Parathyroid adenoma (tissue), 2 donors: ENCODE measurements at regions not wholly inside any gene's neighbourhood (a gene's known extent, or its start where the extent isn't known, plus 50 kb on each side); places are given as distances from the start of the nearest gene placed in this dataset.

Experiments used
- H2AFZ ChIP-seq: fragments of 300-600 bp; sonication (generic); one replicate; pipeline ENCODE4 v1.7.0; 2017; ENCODE audit warnings: antibody characterized with exemption, mild to moderate bottlenecking
- H3K27ac ChIP-seq: fragments of 300-600 bp; sonication (generic); one replicate; pipeline ENCODE4 v1.7.0; 2017
- H3K27me3 ChIP-seq: fragments of 300-600 bp; sonication (generic); one replicate; pipeline ENCODE4 v1.7.0; 2017; ENCODE audit warnings: low read length; ENCODE audit not compliant: control insufficient read depth, insufficient read depth
- H3K36me3 ChIP-seq: fragments of 300-600 bp; sonication (generic); one replicate; pipeline ENCODE4 v1.7.0; 2017; ENCODE audit warnings: low read length; ENCODE audit not compliant: control insufficient read depth, insufficient read depth
- H3K4me1 ChIP-seq: fragments of 300-600 bp; sonication (generic); one replicate; pipeline ENCODE4 v1.7.0; 2017; ENCODE audit warnings: control low read depth
- H3K4me2 ChIP-seq: fragments of 300-600 bp; sonication (generic); one replicate; pipeline ENCODE4 v1.7.0; 2017; ENCODE audit warnings: low read length
- H3K4me3 ChIP-seq: fragments of 300-600 bp; sonication (generic); one replicate; pipeline ENCODE4 v1.7.0; 2017; ENCODE audit warnings: low read depth, low read length
- H3K79me2 ChIP-seq: fragments of 300-600 bp; sonication (generic); one replicate; pipeline ENCODE4 v1.7.0; 2017; ENCODE audit warnings: control low read depth
- H3K9ac ChIP-seq: fragments of 300-600 bp; sonication (generic); one replicate; pipeline ENCODE4 v1.7.0; 2017; ENCODE audit warnings: mild to moderate bottlenecking
- H3K9me3 ChIP-seq: fragments of 300-600 bp; sonication (generic); one replicate; pipeline ENCODE4 v1.7.0; 2017; ENCODE audit warnings: low read length; ENCODE audit not compliant: control insufficient read depth
- TF ChIP-seq, protein P1 (sequence below): fragments of 300-600 bp; sonication (generic); IDR thresholded peaks from one replicate; pipeline ENCODE4 v1.7.0; 2017; ENCODE audit warnings: antibody characterized with exemption, mild to moderate bottlenecking
- donor health status: primary hyperparathyroidism.

DNA sequence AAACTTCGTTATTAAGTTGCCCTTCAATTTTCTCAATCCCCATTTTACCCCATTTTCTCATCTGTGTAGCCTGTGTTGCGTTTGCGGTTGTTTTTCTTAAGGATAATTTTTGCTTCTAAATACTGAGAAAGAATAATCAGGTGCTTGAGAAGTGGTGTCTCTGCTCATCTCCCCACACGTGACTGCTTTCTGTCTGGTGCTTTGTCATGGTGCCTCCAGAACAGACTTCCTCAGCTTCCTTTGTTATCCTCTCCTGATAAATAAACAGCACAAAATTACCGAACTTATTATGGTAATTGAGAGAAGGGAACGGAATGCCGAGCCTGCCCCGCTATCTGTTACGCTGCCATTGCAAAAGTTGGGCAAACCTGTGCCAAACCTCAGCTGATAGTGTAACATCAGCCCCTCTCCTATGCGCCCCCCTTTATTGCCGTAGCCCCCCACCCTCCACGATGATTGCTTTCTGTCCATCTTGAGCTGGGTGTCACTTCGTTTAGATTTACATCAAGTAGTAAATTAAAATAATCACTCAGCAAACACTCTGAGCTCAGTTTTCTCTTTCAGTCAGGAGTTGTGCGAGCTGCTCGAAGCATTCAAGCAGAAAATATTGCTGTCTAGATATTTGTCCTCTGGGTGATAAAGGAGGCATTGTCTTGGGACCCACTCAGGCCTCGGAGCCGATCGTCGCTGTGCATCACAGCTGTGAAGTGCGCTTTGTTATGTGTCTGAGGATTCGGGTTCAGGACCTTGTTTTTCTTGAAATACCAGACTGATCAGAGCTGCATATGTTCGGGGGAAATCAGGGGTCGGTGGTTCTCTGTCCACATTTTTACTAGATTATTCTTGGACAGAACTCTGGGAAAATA is 1008.5 kb upstream of the FANCL start:
- Histone ChIP-seq H3K9me3 (no peaks in the 10 kb centered on the region), H3K79me2 (no peaks in the 10 kb centered on the region), H3K4me3 (no peak overlapping the region), H3K36me3 (no peaks in the 10 kb centered on the region), H2AFZ (no peak overlapping the region), H3K9ac (no peak overlapping the region), H3K4me1 (no peaks in the 10 kb centered on the region), H3K4me2 (peak overlapping the region; percentile 23), H3K27ac (no peak overlapping the region), H3K27me3 (no peaks in the 10 kb centered on the region)
- TF ChIP-seq, protein P1, sequence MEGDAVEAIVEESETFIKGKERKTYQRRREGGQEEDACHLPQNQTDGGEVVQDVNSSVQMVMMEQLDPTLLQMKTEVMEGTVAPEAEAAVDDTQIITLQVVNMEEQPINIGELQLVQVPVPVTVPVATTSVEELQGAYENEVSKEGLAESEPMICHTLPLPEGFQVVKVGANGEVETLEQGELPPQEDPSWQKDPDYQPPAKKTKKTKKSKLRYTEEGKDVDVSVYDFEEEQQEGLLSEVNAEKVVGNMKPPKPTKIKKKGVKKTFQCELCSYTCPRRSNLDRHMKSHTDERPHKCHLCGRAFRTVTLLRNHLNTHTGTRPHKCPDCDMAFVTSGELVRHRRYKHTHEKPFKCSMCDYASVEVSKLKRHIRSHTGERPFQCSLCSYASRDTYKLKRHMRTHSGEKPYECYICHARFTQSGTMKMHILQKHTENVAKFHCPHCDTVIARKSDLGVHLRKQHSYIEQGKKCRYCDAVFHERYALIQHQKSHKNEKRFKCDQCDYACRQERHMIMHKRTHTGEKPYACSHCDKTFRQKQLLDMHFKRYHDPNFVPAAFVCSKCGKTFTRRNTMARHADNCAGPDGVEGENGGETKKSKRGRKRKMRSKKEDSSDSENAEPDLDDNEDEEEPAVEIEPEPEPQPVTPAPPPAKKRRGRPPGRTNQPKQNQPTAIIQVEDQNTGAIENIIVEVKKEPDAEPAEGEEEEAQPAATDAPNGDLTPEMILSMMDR: no peak

DNA sequence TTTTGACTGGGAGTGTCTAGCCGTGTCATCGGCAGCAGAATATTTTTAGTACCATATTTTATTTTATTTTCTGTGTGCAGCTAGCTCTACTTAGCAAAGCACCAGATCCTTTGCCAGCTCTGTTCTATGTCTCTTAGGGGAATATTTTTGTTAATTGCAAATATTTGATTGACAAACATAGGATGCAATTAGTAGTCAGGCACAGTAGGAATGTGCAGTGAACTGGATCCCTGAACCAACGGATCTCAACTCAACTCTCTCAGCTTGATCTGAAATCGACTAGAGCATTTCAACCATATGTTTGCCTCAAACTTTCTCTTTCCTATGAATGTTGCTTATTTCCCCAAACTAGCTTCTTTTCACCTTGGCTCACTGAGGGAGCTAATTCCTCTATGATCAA is 998.0 kb upstream of the FANCL start:
- no peaks in the 10 kb centered on the region for H3K27me3 ChIP-seq
- H3K9me3 ChIP-seq: no peaks in the 10 kb centered on the region
- H2AFZ ChIP-seq: no peak overlapping the region
- no peaks in the 10 kb centered on the region for H3K79me2 ChIP-seq
- TF ChIP-seq, protein P1: no peak
- no peak overlapping the region for H3K9ac ChIP-seq
- no peak overlapping the region for H3K4me3 ChIP-seq
- no peaks in the 10 kb centered on the region for H3K36me3 ChIP-seq
- H3K4me1 ChIP-seq: no peaks in the 10 kb centered on the region
- H3K4me2 ChIP-seq: no peak overlapping the region
- no peak overlapping the region for H3K27ac ChIP-seq

DNA sequence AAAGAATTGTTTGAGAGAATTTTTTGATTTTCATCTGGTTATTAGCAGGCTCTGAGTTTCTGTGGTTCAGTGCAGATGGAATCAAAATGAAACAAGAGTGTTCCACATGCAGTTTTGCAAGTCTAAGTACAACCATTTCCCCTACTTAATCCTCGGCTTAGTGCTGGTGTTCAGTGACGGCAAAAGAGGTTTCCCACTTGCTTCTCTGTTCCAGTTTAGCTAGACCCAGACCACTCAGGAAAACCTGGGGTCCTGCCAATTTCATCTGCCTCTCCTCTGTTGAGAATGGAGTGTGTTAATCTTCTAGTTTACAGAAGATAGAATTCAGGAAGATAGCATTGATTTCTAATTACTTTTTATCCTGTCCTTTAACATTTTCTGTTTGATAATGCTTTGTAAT is 996.2 kb upstream of the FANCL start:
- Histone ChIP-seq H2AFZ (no peak overlapping the region), H3K79me2 (no peaks in the 10 kb centered on the region), H3K27ac (no peak overlapping the region), H3K9me3 (no peaks in the 10 kb centered on the region), H3K27me3 (no peaks in the 10 kb centered on the region), H3K4me2 (no peak overlapping the region), H3K4me1 (no peaks in the 10 kb centered on the region), H3K9ac (no peak overlapping the region), H3K4me3 (no peak overlapping the region), H3K36me3 (no peaks in the 10 kb centered on the region)
- TF ChIP-seq, protein P1: no peak

DNA sequence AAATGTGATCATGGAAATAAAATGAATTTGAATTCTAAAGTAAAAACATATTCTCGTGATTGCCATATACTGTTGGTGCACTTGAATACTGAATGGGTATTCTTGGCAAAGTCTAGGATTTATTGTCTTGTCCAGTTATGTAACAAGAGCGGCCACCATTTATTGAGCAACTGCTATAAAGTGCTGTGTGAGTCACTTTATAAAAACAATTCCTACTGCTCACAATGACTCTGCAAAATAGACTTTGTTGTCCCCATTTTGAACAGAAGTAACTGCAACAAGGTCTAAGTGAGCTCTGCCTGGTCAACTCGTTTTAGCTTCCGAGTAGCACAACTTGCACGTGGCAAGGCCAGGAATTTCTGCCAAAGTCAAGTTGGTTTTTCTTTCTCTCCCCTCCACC is 995.6 kb upstream of the FANCL start:
- Histone ChIP-seq H3K4me1 (no peaks in the 10 kb centered on the region), H3K79me2 (no peaks in the 10 kb centered on the region), H3K9me3 (no peaks in the 10 kb centered on the region), H3K4me2 (no peak overlapping the region), H3K36me3 (no peaks in the 10 kb centered on the region), H3K27ac (no peak overlapping the region), H3K4me3 (no peak overlapping the region), H2AFZ (no peak overlapping the region), H3K9ac (no peak overlapping the region), H3K27me3 (no peaks in the 10 kb centered on the region)
- TF ChIP-seq, protein P1: no peak

DNA sequence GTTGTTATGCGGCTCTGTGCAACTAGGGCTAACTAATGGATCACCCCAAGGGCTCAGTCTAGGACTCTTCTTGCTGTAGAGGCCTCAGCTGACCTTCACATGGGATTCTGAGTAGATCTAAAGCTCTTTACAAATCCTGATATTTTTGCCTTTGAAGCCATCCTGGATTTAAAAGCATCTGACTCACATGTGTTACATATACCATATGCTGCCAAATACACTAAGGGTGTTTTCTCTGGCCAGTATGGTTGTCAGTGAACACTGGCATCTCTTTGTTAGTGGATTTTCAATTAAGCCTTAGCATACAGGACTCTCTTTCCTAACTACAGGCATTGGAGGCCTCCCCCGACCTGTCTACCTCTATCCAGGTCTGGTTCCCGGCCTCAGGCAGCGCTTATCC is 992.8 kb upstream of the FANCL start:
- TF ChIP-seq, protein P1: no peak
- no peak overlapping the region for H3K4me2 ChIP-seq

More for the DNA sequence above, 992.8 kb upstream of the FANCL start:
- no peaks in the 10 kb centered on the region for H3K4me1 ChIP-seq
- H2AFZ ChIP-seq: no peak overlapping the region
- H3K9ac ChIP-seq: no peak overlapping the region
- H3K27ac ChIP-seq: no peak overlapping the region
- no peak overlapping the region for H3K4me3 ChIP-seq
- no peaks in the 10 kb centered on the region for H3K27me3 ChIP-seq
- no peaks in the 10 kb centered on the region for H3K9me3 ChIP-seq
- no peaks in the 10 kb centered on the region for H3K36me3 ChIP-seq
- H3K79me2 ChIP-seq: no peaks in the 10 kb centered on the region
